ENCODE measurements at regions not wholly inside any gene's neighbourhood (a gene's known extent, or its start where the extent isn't known, plus 50 kb on each side); places are given as distances from the start of the nearest gene placed in this dataset.

DNA sequence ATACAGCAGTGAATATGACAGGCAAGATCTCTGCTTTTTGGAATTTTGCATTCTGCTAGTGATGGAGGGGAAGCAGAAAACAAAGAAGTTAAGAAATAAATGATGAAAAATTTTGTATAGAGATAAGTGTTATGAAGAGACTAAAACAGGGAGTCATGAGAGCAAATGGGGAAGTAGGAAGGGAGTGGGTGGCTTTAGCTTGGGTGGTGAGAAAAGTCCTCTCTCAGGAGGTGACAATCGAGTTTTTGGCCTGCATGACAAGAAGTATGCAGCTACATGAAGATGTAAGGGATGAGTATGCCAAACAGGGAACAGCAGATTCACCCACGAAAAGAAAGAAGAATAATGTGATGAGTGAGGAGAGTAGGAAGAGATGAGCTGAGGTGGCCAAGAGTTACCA lies 80.7 kb upstream of the MPPED2 start:
- TF ChIP-seq, protein P1, sequence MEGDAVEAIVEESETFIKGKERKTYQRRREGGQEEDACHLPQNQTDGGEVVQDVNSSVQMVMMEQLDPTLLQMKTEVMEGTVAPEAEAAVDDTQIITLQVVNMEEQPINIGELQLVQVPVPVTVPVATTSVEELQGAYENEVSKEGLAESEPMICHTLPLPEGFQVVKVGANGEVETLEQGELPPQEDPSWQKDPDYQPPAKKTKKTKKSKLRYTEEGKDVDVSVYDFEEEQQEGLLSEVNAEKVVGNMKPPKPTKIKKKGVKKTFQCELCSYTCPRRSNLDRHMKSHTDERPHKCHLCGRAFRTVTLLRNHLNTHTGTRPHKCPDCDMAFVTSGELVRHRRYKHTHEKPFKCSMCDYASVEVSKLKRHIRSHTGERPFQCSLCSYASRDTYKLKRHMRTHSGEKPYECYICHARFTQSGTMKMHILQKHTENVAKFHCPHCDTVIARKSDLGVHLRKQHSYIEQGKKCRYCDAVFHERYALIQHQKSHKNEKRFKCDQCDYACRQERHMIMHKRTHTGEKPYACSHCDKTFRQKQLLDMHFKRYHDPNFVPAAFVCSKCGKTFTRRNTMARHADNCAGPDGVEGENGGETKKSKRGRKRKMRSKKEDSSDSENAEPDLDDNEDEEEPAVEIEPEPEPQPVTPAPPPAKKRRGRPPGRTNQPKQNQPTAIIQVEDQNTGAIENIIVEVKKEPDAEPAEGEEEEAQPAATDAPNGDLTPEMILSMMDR (IDR thresholded peaks at IDR 0.05; ENCODE audit: insufficient read depth, low read length): no peak
- TF ChIP-seq GABPA (IDR thresholded peaks at IDR 0.05; ENCODE audit: low read depth): no peak
- TF ChIP-seq POLR2AphosphoS5 (IDR thresholded peaks at IDR 0.05; ENCODE audit: low read depth): no peak
- TF ChIP-seq, protein P2, sequence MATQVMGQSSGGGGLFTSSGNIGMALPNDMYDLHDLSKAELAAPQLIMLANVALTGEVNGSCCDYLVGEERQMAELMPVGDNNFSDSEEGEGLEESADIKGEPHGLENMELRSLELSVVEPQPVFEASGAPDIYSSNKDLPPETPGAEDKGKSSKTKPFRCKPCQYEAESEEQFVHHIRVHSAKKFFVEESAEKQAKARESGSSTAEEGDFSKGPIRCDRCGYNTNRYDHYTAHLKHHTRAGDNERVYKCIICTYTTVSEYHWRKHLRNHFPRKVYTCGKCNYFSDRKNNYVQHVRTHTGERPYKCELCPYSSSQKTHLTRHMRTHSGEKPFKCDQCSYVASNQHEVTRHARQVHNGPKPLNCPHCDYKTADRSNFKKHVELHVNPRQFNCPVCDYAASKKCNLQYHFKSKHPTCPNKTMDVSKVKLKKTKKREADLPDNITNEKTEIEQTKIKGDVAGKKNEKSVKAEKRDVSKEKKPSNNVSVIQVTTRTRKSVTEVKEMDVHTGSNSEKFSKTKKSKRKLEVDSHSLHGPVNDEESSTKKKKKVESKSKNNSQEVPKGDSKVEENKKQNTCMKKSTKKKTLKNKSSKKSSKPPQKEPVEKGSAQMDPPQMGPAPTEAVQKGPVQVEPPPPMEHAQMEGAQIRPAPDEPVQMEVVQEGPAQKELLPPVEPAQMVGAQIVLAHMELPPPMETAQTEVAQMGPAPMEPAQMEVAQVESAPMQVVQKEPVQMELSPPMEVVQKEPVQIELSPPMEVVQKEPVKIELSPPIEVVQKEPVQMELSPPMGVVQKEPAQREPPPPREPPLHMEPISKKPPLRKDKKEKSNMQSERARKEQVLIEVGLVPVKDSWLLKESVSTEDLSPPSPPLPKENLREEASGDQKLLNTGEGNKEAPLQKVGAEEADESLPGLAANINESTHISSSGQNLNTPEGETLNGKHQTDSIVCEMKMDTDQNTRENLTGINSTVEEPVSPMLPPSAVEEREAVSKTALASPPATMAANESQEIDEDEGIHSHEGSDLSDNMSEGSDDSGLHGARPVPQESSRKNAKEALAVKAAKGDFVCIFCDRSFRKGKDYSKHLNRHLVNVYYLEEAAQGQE (IDR thresholded peaks at IDR 0.05; ENCODE audit: insufficient replicate concordance, low read depth): no peak
